ENCODE measurements at regions not wholly inside any gene's neighbourhood (a gene's known extent, or its start where the extent isn't known, plus 50 kb on each side); places are given as distances from the start of the nearest gene placed in this dataset.
"Not testable (repeated sequence)": the region's sequence is repeated elsewhere in the genome, so short reads cannot be mapped to it uniquely, and the experiment has no call there.

DNA sequence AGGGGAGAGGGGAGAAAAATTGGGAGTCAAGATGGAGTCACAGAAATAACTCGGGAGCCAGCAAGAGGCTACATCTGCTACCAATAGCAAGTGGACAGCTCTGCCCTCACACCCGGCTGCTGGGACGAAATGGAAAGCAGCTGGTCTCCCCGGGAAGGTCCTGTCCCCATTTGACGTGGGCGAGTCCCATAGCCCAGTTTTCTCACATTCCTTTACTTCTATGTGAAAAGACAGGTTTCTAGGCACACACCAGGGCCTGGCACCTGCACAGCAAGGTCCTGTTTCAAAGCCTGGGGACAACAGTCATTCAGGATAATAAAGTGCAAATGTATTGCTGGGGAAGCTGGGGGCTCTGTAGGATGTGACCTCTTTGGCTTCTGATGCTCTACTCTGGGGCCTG is 162.6 kb downstream of the OAT start:
- DNase-seq: no peak
- intact Hi-C loops (cut with DNase I): no loop called here

- no peak for DNase-seq
- intact Hi-C loops (cut with DNase I): no loop called here
These were observed 162.2 kb upstream of the CHST15 start for GRCh38 chr10:124255556-124255955.

- no peak for DNase-seq
- intact Hi-C loops (cut with DNase I): no loop called here
These were observed 161.1 kb upstream of the CHST15 start for GRCh38 chr10:124254490-124254889.

- DNase-seq: no peak
- intact Hi-C loops (cut with DNase I): no loop called here
These were observed 159.6 kb upstream of the CHST15 start for GRCh38 chr10:124253006-124253405.

GRCh38 chr10:124252097-124252715 is 158.8 kb upstream of the CHST15 start:
- DNase-seq: peak in 1 of 42 donors; percentile 21
- intact Hi-C loops (cut with DNase I): no loop called here

- intact Hi-C loops (cut with DNase I): no loop called here
These were observed 158.1 kb upstream of the CHST15 start for GRCh38 chr10:124251317-124252065.

DNA sequence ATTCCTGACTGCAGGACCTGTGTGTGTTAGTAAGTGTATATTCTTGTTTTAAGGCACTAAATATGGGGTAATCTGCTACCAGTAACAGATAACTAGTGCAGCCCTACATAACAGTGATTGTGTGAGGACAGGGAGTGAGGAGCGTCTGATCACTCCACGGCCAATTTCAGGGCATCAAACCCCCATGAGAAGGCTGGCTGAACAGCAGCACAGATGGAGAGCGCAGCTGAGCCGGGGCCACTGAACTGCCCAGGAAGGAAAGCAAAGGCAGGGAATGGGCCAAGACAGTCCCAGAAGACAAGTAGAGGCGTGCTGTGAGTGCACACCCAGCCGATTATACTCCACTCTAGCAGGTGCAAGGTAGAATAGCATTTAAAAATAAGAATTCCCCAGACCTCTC is 157.1 kb upstream of the CHST15 start:
- peak in 1 of 42 donors; percentile 21 for DNase-seq
- intact Hi-C loops (cut with DNase I): no loop called here

More at GRCh38 chr10:124251317-124252065, 158.1 kb upstream of the CHST15 start:
- DNase-seq: peak in 2 of 42 donors; percentile 1 to 6

DNA sequence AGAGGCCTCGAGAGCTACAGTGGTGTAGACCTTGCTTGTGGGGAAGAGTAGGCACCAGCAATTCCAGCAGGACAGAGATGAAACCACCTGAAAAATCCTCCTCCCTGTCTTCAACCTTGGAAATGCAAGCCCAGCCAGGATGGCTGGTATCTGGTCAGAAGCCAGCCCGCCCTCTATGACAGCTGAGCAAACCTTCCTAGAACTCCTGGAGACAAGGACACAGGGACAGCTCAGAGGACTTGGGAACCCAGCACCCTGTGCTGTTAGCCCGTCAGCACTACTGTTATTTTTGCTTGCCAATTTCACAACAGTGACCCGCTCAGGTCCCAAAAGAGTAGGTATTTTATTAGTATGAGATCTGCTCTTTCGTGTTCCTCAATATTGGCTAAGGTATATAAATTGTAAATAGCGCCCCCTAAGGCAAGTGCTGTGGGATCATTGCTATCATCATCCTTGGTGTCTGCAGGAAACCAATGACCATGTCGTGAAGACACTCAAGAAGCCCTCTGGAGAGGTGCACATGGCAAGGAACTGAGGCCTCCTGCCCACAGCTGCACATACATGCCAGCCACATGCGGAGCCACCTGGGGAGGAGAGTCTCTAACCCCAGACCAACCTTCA is 156.5 kb upstream of the CHST15 start:
- peak in 1 of 42 donors; percentile 23 for DNase-seq
- intact Hi-C loops (cut with DNase I): no loop called here

DNA sequence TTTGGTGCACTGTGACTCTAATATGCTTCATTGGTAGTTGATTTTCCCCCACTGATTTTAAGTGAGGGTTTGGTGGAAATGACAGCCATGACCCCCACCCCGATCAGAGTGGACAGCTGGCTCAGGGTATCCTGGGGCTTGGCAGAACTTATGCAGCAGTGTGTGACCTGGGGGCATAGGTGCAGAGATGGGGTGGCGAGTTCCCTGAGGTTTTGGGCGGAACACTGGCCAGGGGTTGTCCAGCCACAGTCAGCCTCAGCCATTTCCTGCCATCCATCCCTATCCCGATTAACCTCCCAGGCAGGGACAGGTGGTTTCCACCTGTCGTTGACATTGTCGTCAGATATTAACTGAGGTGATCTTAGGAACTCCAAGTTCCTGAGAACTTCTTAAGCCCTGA is 155.8 kb upstream of the CHST15 start:
- peak in 1 of 42 donors; percentile 12 for DNase-seq
- intact Hi-C loops (cut with DNase I): no loop called here

- intact Hi-C loops (cut with DNase I): no loop called here
These were observed 155.0 kb upstream of the CHST15 start for GRCh38 chr10:124248056-124249045.

DNA sequence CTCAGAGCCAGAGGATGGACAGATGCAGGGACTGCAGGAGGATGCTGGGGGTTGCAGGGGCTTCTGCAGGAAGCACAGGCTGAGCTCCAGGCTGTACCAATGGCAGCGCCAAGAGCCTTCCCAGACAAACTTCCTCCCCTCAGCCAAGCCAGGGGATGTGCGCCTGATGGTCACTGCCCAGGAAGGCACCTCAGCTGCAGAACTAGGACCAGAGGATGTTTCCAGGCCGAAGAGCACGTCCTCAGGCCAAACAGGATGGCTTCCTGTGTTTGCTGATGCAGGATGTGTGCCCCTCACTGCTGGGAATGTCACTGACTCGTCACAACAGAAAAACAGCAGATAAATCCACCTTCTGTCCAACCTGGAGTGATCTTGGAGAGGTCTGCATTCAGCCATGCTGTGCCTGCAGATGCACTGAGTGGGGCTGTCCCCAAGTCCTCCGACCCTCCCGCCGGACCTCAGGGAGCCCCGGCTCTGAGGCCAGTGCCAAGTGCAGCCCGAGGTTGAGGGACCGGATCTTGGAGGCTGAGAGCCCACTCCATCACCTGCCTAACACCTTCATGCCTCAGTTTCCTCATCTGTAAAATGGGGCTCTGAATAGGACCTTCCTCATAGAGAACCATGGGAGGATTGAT is 152.5 kb upstream of the CHST15 start:
- intact Hi-C loops (cut with DNase I): no loop called here
- peak in 3 of 42 donors; percentile 8 to 25 (median 19) for DNase-seq

More at GRCh38 chr10:124248056-124249045, 155.0 kb upstream of the CHST15 start:
- peak in 1 of 42 donors; percentile 18 for DNase-seq

- intact Hi-C loops (cut with DNase I): no loop called here
These were observed 151.8 kb upstream of the CHST15 start for GRCh38 chr10:124245191-124245590.

DNA sequence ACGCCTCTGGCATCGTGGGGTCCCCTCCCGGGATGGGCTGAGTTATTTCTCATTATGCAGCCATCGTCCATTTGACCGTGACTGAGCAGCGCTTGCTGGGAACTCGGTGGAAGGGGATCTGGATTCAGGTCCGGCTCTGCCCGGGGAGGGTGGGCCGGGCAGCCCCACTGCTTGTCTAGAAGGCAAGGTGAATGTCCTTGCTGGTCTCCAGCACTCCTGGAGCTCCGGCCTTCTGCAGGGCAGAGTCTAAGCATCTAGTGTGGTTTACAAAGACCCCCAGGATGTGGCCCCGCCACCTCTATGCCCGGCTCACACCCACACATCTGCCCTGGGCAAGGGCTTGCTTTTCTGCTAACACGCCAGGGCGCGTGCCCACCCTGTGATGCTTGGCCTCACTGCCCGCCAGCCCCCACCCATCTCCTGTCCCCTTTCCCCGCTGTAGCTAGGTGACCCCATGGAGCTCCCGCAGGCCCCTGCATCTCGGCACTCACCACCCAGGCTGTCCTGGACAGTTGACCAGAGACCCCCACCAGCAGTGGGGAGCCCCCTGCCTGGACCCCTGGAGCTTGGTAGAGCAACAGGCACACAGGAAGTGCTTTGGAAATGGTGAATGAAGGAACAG is 151.0 kb upstream of the CHST15 start:
- intact Hi-C loops (cut with DNase I): no loop called here
- peak in 2 of 42 donors; percentile 24 to 25 for DNase-seq

More at GRCh38 chr10:124245191-124245590, 151.8 kb upstream of the CHST15 start:
- DNase-seq: peak in 3 of 42 donors; percentile 4 to 32 (median 24)

- intact Hi-C loops (cut with DNase I): no loop called here
- DNase-seq: peak in 2 of 42 donors; percentile 2 to 25
These were observed 150.3 kb upstream of the CHST15 start for GRCh38 chr10:124243702-124244121.

DNA sequence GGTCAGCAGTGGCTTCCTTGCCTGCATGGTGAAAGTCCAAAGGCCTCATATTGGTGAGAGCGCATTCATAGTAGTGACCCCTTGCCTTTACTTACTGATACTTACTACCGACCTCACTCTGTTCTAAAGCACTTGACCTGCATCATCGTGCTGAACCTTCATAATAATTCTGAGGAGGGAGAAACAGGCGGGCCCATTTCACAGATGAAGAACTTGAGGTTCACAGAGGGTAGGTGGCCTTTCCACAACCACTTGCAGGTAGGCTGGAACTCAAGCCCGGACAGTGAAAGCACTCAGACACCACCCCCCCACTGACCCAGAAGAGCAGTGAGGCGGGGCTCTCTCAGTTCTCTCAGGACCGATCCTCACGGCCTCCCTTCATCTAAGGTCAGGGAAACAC is 149.4 kb upstream of the CHST15 start:
- DNase-seq: peak in 2 of 42 donors; percentile 1 to 2
- intact Hi-C loops (cut with DNase I): no loop called here

DNA sequence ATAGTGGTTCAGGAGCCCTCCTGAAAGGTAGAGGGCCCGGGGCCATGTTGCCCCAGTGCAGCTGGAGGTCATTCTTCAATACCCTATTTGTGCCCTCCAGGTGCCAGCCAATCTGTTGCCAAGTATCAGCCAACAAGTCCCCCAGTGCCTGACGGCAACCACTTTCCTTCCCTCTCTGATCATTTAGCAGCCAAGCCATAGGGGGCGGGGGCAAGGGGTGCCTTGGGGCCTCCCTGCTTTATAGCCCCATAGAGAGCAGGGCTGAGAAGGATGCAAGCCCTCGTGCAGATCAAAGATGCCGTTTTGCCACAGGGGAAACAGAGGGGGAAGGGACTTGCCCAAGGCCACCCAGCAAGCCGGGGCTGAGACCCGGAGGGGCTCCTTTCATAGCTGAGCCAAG is 149.0 kb upstream of the CHST15 start:
- intact Hi-C loops (cut with DNase I): no loop called here
- DNase-seq: peak in 2 of 42 donors; percentile 12 to 19

GRCh38 chr10:124241510-124241909 is 148.1 kb upstream of the CHST15 start:
- peak in 1 of 42 donors; percentile 26 for DNase-seq
- intact Hi-C loops (cut with DNase I): not testable (repeated sequence)

DNA sequence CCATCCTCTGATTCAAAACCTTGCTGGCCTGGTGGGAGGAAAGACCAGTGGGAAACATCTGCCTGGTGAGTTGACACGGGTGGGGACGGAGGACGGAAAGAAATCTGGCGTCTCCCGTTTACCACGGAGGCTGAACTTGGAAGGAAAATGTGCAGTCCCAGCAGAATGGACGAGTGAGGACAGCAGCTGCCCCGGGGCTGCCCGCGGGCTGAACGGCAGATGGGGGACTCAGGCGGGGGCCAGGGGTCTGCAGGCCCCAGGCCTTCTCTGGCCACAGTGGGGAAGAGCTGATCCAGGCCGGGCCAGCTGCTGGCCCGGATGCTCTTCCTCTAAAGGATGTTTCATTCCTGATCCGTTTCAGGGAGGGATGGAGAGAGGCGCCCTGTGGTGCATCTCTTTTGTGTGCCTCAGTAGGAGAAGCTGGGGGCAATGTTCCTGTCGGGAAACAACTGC is 147.5 kb upstream of the CHST15 start:
- intact Hi-C loops (cut with DNase I): no loop called here
- peak in 3 of 42 donors; percentile 7 to 23 (median 12) for DNase-seq

All from head of caudate nucleus (tissue), 42 donors.